ENCODE measurements at regions not wholly inside any gene's neighbourhood (a gene's known extent, or its start where the extent isn't known, plus 50 kb on each side); places are given as distances from the start of the nearest gene placed in this dataset.

GRCh38 chr5:98433022-98433421 is 340.4 kb upstream of the RGMB start:
- no peak for DNase-seq (ENCODE audit: low spot score)
- H3K4me1 ChIP-seq (ENCODE audit: control insufficient read depth in 4 of 4, insufficient read depth in 4 of 4, low read length in 3 of 4): no peaks in the 10 kb centered on the region
- peaks cover 0 to 3% (median 0%) of the 10 kb centered on the region in 4 donors for H3K9me3 ChIP-seq (ENCODE audit: control insufficient read depth in 4 of 4, low read length in 3 of 4)
- no peaks in the 10 kb centered on the region for H3K36me3 ChIP-seq (ENCODE audit: control insufficient read depth in 4 of 4, insufficient read depth in 3 of 4, low read depth in 1 of 4, low read length in 3 of 4)
- no peak for TF ChIP-seq REST (IDR thresholded peaks at IDR 0.05)
- no peak for TF ChIP-seq EGR1 (IDR thresholded peaks at IDR 0.05; ENCODE audit: low read depth in 2 of 2)
- no peak for TF ChIP-seq ATF3 (IDR thresholded peaks at IDR 0.05)
- no peak for TF ChIP-seq CTCF (IDR thresholded peaks at IDR 0.05; ENCODE audit: low read depth, low read length, missing input control)
- TF ChIP-seq MAX (IDR thresholded peaks at IDR 0.05): no peak
- TF ChIP-seq SP1 (IDR thresholded peaks at IDR 0.05): no peak
- no peak for TF ChIP-seq HNF4G (IDR thresholded peaks at IDR 0.05)
- TF ChIP-seq GABPA (IDR thresholded peaks at IDR 0.05 in 1 of 2, conservative IDR thresholded peaks at IDR 0.05 in 1 of 2): no peak
- no peak overlapping the region for H3K4me3 ChIP-seq (ENCODE audit: low read depth in 1 of 3, low read length in 3 of 3)
- H3K27me3 ChIP-seq (ENCODE audit: control insufficient read depth in 4 of 4, insufficient read depth in 4 of 4, low read length in 3 of 4): peaks cover 0 to 2% (median 0%) of the 10 kb centered on the region in 4 donors
- WGBS: 45% methylated on average over 2 of the region's 2 CpGs
- H3K27ac ChIP-seq (ENCODE audit: low read depth in 1 of 2, low read length in 2 of 2): no peak overlapping the region
- no peak overlapping the region for H3K9ac ChIP-seq (ENCODE audit: low read depth in 1 of 2, low read length in 2 of 2)

GRCh38 chr5:98433673-98434072 is 339.8 kb upstream of the RGMB start:
- no peak overlapping the region for H3K9ac ChIP-seq (ENCODE audit: low read depth in 1 of 2, low read length in 2 of 2)
- H3K36me3 ChIP-seq (ENCODE audit: control insufficient read depth in 4 of 4, insufficient read depth in 3 of 4, low read depth in 1 of 4, low read length in 3 of 4): no peaks in the 10 kb centered on the region
- no peaks in the 10 kb centered on the region for H3K4me1 ChIP-seq (ENCODE audit: control insufficient read depth in 4 of 4, insufficient read depth in 4 of 4, low read length in 3 of 4)
- peaks cover 0 to 3% (median 0%) of the 10 kb centered on the region in 4 donors for H3K9me3 ChIP-seq (ENCODE audit: control insufficient read depth in 4 of 4, low read length in 3 of 4)
- H3K27me3 ChIP-seq (ENCODE audit: control insufficient read depth in 4 of 4, insufficient read depth in 4 of 4, low read length in 3 of 4): peaks cover 0 to 2% (median 0%) of the 10 kb centered on the region in 4 donors
- no peak overlapping the region for H3K27ac ChIP-seq (ENCODE audit: low read depth in 1 of 2, low read length in 2 of 2)
- no peak overlapping the region for H3K4me3 ChIP-seq (ENCODE audit: low read depth in 1 of 3, low read length in 3 of 3)
- no peak for TF ChIP-seq YY1 (IDR thresholded peaks at IDR 0.05)
- no peak for TF ChIP-seq JUND (IDR thresholded peaks at IDR 0.05)
- no peak for DNase-seq (ENCODE audit: low spot score)

- H3K27ac ChIP-seq (ENCODE audit: low read depth in 1 of 2, low read length in 2 of 2): no peak overlapping the region
- no peaks in the 10 kb centered on the region for H3K4me1 ChIP-seq (ENCODE audit: control insufficient read depth in 4 of 4, insufficient read depth in 4 of 4, low read length in 3 of 4)
- no peaks in the 10 kb centered on the region for H3K36me3 ChIP-seq (ENCODE audit: control insufficient read depth in 4 of 4, insufficient read depth in 3 of 4, low read depth in 1 of 4, low read length in 3 of 4)
- no peak for DNase-seq (ENCODE audit: low spot score)
- WGBS: 86% methylated on average over 3 of the region's 3 CpGs
- H3K9ac ChIP-seq (ENCODE audit: low read depth in 1 of 2, low read length in 2 of 2): no peak overlapping the region
- no peak overlapping the region for H3K4me3 ChIP-seq (ENCODE audit: low read depth in 1 of 3, low read length in 3 of 3)
- no peaks in the 10 kb centered on the region for H3K27me3 ChIP-seq (ENCODE audit: control insufficient read depth in 4 of 4, insufficient read depth in 4 of 4, low read length in 3 of 4)
- H3K9me3 ChIP-seq (ENCODE audit: control insufficient read depth in 4 of 4, low read length in 3 of 4): peaks cover 0 to 10% (median 1%) of the 10 kb centered on the region in 4 donors
- TF ChIP-seq TAF1 (conservative IDR thresholded peaks at IDR 0.05) (no peak), ZBTB33 (IDR thresholded peaks at IDR 0.05) (no peak), NR2F2 (IDR thresholded peaks at IDR 0.05) (no peak), SP1 (IDR thresholded peaks at IDR 0.05) (no peak)
Measured at GRCh38 chr5:98436667-98437066, 336.8 kb upstream of the RGMB start.

Data from liver (tissue), 8 donors.